ENCODE measurements at regions not wholly inside any gene's neighbourhood (a gene's known extent, or its start where the extent isn't known, plus 50 kb on each side); places are given as distances from the start of the nearest gene placed in this dataset.
A peak's percentile ranks its signal among the peaks of the same experiment; 100 is the strongest.

DNA sequence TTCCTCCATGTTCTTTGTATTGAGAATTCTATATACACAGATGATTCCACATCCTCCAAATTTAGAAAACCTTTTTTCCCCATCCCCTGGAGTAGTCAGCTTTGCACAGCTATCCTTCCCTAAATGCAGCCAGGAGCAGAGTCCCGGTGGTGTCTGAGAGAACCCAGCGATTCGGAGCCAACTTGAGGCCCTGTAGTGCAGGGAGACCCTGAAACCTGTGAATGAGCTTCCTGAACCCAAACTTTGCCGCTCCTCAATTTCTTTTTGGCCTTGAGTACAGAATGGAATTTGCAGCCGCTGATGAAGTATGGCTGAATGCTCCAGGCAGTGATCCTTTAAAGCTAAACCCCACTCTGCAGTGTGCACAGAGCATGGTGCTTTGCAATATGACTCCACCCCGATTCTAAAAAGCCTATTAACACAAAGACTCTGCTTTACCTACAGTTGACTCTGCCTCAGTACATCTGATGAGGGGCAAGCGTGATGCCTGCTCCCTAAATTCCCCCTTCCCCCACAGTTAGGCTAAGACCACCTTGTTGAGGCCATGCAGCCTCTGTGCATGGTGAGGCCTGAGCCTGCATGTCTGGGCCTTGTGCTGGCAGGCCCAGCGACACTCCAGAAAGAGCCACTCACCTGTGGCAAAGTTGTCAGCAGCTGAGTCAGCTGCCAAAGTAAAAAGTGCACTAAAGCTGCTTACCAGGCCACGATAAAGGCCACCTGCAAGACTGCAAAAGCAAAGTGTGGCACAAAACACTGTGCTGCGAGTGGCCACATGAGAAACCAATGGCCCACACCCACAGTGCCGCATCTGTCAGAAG lies 82.1 kb downstream of the PLEKHG1 start:
- peak overlapping the region in 2 of 4 donors; percentile 50 to 59 for H3K27ac ChIP-seq
- ATAC-seq, result no peak
- TF ChIP-seq POLR2A (IDR thresholded peaks at IDR 0.05) (no peak), POLR2AphosphoS5 (IDR thresholded peaks at IDR 0.05) (no peak), EP300 (IDR thresholded peaks at IDR 0.05) (no peak)
- TF ChIP-seq, protein P1, sequence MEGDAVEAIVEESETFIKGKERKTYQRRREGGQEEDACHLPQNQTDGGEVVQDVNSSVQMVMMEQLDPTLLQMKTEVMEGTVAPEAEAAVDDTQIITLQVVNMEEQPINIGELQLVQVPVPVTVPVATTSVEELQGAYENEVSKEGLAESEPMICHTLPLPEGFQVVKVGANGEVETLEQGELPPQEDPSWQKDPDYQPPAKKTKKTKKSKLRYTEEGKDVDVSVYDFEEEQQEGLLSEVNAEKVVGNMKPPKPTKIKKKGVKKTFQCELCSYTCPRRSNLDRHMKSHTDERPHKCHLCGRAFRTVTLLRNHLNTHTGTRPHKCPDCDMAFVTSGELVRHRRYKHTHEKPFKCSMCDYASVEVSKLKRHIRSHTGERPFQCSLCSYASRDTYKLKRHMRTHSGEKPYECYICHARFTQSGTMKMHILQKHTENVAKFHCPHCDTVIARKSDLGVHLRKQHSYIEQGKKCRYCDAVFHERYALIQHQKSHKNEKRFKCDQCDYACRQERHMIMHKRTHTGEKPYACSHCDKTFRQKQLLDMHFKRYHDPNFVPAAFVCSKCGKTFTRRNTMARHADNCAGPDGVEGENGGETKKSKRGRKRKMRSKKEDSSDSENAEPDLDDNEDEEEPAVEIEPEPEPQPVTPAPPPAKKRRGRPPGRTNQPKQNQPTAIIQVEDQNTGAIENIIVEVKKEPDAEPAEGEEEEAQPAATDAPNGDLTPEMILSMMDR (IDR thresholded peaks at IDR 0.05), result no peak

DNA sequence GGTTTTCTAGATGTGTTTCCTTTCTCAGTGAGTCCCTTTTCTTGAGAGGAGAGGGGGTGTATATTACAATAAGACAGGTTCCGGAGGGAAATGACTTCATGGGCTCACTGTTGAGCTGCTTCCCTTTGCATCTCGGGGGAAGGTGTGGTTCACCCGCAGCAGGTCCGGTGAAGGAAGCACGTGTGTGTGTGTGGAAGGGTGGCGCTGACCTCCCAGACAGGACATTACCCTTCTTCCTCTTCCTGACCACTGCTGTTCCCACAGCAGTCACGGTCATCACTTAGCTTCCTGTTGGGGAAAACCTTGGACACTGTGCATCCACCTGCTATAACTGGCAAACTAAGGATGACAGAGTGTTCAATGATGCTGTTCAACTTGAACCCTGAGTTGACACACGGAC lies 83.6 kb downstream of the PLEKHG1 start:
- peak; percentile 75 for ATAC-seq
- Histone ChIP-seq H3K9me3 (no peaks in the 10 kb centered on the region), H3K4me3 (peak overlapping the region in 1 of 2 donors; percentile 26), H3K27me3 (no peaks in the 10 kb centered on the region), H3K27ac (peak overlapping the region in 3 of 4 donors; percentile 66 to 77 (median 72)), H3K36me3 (no peaks in the 10 kb centered on the region), H3K4me1 (no peaks in the 10 kb centered on the region)
- TF ChIP-seq POLR2AphosphoS5 (IDR thresholded peaks at IDR 0.05), result peak; percentile 60
- TF ChIP-seq EP300 (IDR thresholded peaks at IDR 0.05), result no peak
- 47 to 88% methylated on average over 1 to 7 of the region's 8 CpGs for WGBS, 2 donors (ENCODE audit: low coverage in 1 of 2)

More for the DNA sequence above, 82.1 kb downstream of the PLEKHG1 start:
- Histone ChIP-seq H3K9me3 (no peaks in the 10 kb centered on the region), H3K36me3 (no peaks in the 10 kb centered on the region), H3K4me3 (no peak overlapping the region), H3K4me1 (no peaks in the 10 kb centered on the region), H3K27me3 (no peaks in the 10 kb centered on the region)
- 86 to 88% methylated on average over 1 to 5 of the region's 11 CpGs for WGBS, 2 donors (ENCODE audit: low coverage in 1 of 2)

DNA sequence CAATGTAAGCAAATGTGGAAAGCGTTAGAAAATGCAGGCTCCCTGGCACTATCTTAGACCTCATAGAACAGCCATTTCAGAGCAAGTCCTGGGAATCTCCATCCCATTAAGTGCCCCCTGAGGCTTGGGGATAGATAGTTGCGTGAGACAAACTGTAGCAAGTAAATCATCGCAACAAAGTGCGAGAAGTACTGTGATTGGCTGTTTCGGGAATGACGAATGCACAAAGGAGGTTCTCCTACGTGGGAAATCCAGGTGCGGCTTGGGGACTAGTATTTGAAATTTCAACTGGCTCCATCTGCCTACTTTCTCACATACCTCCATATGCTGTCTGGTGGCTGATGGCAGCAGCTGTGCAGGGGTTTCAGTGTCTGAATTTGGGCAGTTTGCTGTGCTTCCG lies 84.5 kb downstream of the PLEKHG1 start:
- WGBS, 2 donors (ENCODE audit: low coverage in 1 of 2), result 82 to 88% methylated on average over 7 to 8 of the region's 9 CpGs
- peak overlapping the region in 1 of 2 donors; percentile 26 for H3K4me3 ChIP-seq
- peak overlapping the region in 3 of 4 donors; percentile 66 to 77 (median 72) for H3K27ac ChIP-seq

DNA sequence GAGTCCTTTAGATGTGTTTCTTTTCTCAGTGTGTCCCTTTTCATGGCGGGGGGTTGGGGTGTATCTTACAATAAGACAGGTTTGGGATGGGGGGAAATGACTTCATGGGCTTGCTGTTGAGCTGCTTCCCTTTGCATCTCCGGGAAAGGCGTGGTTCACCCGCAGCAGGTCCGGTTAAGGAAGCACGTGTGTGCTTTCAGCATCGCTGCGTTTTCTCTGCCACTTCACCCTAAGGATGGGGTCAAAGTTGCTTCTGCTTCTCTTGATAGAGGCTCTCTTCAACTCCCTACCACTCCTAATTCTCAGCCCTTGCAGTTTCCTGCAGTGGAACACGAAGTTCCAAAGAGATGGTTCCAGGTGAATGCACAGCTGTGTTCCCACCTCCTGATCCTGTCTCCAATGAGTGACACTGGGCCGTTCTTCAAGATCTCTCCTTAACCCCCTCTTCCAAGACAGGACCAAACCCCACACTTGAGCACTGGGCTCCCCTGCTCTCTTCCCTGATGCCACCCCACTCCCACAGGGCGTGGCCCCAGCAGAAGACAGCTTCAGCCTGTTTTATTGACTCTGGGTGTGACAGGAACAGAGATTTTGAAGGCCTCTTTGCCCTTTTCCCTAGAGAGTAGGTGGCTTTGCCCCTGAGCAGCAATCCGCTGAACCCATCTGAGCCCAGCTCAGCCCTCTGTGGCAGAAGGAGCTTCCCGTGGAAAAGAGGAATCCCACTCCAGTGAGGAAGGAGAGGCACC lies 85.2 kb downstream of the PLEKHG1 start:
- 70 to 78% methylated on average over 6 to 10 of the region's 13 CpGs for WGBS, 2 donors (ENCODE audit: low coverage in 1 of 2)
- peak; percentile 35 for ATAC-seq

More for the DNA sequence above, 84.5 kb downstream of the PLEKHG1 start:
- ATAC-seq, result no peak
- H3K4me1 ChIP-seq, result no peaks in the 10 kb centered on the region
- H3K9me3 ChIP-seq, result no peaks in the 10 kb centered on the region
- TF ChIP-seq POLR2AphosphoS5 (IDR thresholded peaks at IDR 0.05) (no peak), EP300 (IDR thresholded peaks at IDR 0.05) (no peak), POLR2A (IDR thresholded peaks at IDR 0.05) (no peak)
- TF ChIP-seq, protein P1 (IDR thresholded peaks at IDR 0.05), result no peak
- no peaks in the 10 kb centered on the region for H3K36me3 ChIP-seq
- no peaks in the 10 kb centered on the region for H3K27me3 ChIP-seq

DNA sequence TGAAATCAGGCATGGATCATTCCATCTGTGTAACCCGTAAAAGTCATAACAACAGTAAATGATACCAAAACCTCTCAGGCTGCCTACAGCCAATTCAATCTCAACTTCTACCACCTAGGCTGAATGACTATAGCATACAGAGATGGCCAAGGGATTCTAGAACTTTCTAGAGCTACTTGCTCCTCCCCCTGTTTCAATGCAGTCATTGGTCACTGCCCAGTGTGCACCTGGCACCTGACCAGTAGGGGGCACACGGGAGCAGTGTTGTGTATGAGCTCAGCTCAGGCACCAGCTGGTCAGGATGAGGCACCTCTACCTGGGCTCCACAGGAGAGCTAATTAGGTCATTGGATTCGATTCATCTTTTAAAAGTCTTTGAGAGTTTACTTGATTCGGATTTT lies 86.2 kb downstream of the PLEKHG1 start:
- Histone ChIP-seq H3K27ac (peak overlapping the region in 2 of 4 donors; percentile 72 to 77), H3K9me3 (no peaks in the 10 kb centered on the region), H3K36me3 (no peaks in the 10 kb centered on the region), H3K4me1 (no peaks in the 10 kb centered on the region), H3K27me3 (no peaks in the 10 kb centered on the region), H3K4me3 (no peak overlapping the region)
- no peak for TF ChIP-seq POLR2A (IDR thresholded peaks at IDR 0.05)
- no peak for TF ChIP-seq POLR2AphosphoS5 (IDR thresholded peaks at IDR 0.05)
- TF ChIP-seq, protein P1 (IDR thresholded peaks at IDR 0.05), result peak in 1 of 4 experiments; percentile 39
- no peak for TF ChIP-seq EP300 (IDR thresholded peaks at IDR 0.05)
- no peak for ATAC-seq
- 78 to 85% methylated on average over 4 of the region's 4 CpGs for WGBS, 2 donors (ENCODE audit: low coverage in 1 of 2)

More for the DNA sequence above, 85.2 kb downstream of the PLEKHG1 start:
- Histone ChIP-seq H3K9me3 (no peaks in the 10 kb centered on the region), H3K36me3 (no peaks in the 10 kb centered on the region), H3K4me3 (peak overlapping the region in 1 of 2 donors; percentile 26), H3K27me3 (no peaks in the 10 kb centered on the region), H3K4me1 (no peaks in the 10 kb centered on the region), H3K27ac (peak overlapping the region in 3 of 4 donors; percentile 66 to 77 (median 72))
- TF ChIP-seq POLR2A (IDR thresholded peaks at IDR 0.05) (no peak), POLR2AphosphoS5 (IDR thresholded peaks at IDR 0.05) (peak; percentile 23), EP300 (IDR thresholded peaks at IDR 0.05) (no peak)
- TF ChIP-seq, protein P1 (IDR thresholded peaks at IDR 0.05), result no peak

Measured in gastroesophageal sphincter (tissue), 4 donors.